ENCODE measurements at regions not wholly inside any gene's neighbourhood (a gene's known extent, or its start where the extent isn't known, plus 50 kb on each side); places are given as distances from the start of the nearest gene placed in this dataset.
"Not testable (repeated sequence)": the region's sequence is repeated elsewhere in the genome, so short reads cannot be mapped to it uniquely, and the experiment has no call there.

DNA sequence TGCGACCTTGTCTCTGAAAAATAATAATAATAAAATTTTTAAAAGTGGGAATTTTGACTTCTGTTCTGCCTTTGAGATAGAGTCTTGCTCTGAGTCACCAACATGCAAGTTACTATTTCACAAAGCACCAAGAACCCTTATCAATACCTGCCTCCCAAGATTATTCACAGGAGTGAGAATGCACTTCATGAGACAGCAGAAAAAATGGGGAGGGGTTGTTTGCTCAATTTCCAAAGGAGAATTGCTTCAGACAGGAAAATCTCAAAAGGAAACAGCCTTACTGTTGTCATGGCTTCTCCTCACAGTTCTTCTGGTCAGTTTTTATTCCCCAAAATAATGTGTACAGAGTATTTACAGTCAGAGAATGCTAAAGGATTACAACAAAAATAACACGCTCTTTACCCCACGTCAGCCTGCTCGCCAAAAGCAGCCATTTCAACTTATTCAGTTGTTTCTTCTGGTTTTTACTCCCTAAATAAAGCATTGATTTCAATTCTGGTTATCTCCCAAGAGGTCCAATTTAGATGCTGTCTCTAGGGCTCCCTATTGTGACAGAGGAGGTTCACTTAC is 89.0 kb downstream of the PPCDC start:
- no peak overlapping the region for H3K4me3 ChIP-seq (ENCODE audit: low read depth, low read length)
- TF ChIP-seq, protein P1, sequence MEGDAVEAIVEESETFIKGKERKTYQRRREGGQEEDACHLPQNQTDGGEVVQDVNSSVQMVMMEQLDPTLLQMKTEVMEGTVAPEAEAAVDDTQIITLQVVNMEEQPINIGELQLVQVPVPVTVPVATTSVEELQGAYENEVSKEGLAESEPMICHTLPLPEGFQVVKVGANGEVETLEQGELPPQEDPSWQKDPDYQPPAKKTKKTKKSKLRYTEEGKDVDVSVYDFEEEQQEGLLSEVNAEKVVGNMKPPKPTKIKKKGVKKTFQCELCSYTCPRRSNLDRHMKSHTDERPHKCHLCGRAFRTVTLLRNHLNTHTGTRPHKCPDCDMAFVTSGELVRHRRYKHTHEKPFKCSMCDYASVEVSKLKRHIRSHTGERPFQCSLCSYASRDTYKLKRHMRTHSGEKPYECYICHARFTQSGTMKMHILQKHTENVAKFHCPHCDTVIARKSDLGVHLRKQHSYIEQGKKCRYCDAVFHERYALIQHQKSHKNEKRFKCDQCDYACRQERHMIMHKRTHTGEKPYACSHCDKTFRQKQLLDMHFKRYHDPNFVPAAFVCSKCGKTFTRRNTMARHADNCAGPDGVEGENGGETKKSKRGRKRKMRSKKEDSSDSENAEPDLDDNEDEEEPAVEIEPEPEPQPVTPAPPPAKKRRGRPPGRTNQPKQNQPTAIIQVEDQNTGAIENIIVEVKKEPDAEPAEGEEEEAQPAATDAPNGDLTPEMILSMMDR (IDR thresholded peaks at IDR 0.05; ENCODE audit: low read depth, low read length, missing control alignments) = no peak
- no peak for DNase-seq (ENCODE audit: low read depth)
- in situ Hi-C loops (cut with HindIII; ENCODE audit: low sequenced_read_pairs) = no loop called here

DNA sequence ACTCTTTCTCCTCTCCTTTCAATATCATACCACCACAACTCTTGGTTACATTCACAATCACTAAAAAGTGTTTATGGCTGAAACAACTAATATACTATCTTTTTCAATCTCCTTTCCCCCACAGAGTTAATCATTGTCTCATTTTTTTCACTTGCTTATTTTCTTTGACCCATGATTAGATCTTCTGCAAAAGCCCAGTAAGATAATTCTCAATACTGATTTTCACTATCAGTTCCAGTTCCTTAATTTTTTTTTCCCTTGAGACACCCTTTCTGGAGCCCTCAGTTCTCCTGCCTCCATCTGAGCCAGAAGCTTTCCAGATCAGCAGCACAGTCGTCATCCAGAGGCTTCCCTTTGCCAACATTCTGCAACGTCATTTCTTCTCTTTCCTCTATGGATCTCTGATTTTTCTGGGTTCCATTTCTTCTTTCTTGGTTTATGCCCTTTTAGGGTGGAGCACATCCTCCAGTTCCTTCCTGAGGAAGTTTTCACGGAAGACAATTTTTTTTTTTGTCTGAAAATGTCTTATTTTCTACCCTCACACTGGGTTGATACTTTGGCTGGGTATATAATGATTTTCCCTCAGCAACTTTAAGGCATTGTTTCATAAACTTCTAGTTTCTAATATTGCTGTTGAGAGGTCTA is 88.7 kb upstream of the C15orf39 start:
- TF ChIP-seq, protein P1 (IDR thresholded peaks at IDR 0.05; ENCODE audit: low read depth, low read length, missing control alignments) = no peak
- no peak for DNase-seq (ENCODE audit: low read depth)
- H3K4me3 ChIP-seq (ENCODE audit: low read depth, low read length) = no peak overlapping the region
- in situ Hi-C loops (cut with HindIII; ENCODE audit: low sequenced_read_pairs) = no loop called here

DNA sequence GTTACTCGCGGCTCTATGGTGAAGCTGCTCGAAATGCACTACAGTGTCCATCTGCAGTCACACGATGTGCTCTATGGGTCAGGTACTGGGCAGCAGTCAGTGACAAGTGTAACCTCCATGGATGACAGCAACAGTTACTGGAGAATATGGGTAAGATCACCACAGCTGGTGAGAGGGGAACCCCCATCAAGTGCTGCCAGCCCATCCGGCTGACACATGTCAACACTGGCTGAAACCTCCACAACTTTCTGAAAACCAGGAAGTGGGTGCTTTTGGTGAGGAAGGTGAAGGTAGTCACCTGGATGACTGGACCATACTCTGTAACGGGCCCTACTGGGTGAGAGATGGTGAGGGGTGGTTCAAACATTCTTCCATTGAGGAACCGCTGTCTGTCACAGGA is 87.4 kb upstream of the C15orf39 start:
- in situ Hi-C loops (cut with HindIII; ENCODE audit: low sequenced_read_pairs) = no loop called here
- DNase-seq (ENCODE audit: low read depth) = no peak
- H3K4me3 ChIP-seq (ENCODE audit: low read depth, low read length) = no peak overlapping the region
- TF ChIP-seq, protein P1 (IDR thresholded peaks at IDR 0.05; ENCODE audit: low read depth, low read length, missing control alignments) = no peak

DNA sequence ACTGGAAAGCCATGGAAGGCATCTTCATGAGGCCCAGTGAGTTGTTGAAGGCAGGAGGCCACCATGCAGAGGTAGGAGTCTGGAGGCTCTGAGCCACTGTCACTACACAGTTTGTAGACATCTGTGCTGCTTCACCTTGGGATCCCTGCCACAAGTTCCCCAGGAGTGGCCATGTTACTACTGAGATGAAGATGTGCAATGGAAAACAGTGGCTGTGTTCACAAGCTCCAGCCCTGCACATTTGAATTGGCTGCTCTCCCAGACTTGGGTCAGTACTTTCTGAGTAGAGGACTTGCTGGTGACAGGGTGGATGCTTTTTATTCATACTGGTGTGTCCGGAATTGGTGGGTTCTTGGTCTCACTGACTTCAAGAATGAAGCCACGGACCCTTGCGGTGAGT is 86.9 kb upstream of the C15orf39 start:
- DNase-seq (ENCODE audit: low read depth) = no peak
- TF ChIP-seq, protein P1 (IDR thresholded peaks at IDR 0.05; ENCODE audit: low read depth, low read length, missing control alignments) = no peak
- H3K4me3 ChIP-seq (ENCODE audit: low read depth, low read length) = no peak overlapping the region
- in situ Hi-C loops (cut with HindIII; ENCODE audit: low sequenced_read_pairs) = no loop called here

DNA sequence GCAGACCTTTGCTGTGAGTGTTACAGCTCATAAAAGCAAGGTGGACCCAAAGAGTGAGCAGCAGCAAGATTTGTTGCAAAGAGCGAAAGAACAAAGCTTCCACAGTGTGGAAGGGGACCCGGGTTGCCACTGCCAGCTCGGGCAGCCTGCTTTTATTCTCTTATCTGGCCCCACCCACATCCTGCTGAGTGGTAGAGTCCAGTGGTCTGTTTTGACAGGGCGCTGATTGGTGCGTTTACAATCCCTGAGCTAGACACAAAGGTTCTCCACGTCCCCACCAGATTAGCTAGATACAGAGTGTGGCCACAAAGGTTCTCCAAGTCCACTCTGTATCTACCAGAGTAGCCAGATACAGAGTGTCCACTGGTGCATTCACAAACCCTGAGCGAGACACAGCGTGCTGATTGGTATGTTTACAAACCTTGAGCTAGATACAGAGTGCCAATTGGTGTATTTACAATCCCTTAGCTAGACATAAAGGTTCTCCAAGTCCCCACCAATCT is 86.2 kb upstream of the C15orf39 start:
- DNase-seq (ENCODE audit: low read depth); in situ Hi-C loops (cut with HindIII; ENCODE audit: low sequenced_read_pairs); H3K4me3 ChIP-seq (ENCODE audit: low read depth, low read length): not testable (repeated sequence)

DNA sequence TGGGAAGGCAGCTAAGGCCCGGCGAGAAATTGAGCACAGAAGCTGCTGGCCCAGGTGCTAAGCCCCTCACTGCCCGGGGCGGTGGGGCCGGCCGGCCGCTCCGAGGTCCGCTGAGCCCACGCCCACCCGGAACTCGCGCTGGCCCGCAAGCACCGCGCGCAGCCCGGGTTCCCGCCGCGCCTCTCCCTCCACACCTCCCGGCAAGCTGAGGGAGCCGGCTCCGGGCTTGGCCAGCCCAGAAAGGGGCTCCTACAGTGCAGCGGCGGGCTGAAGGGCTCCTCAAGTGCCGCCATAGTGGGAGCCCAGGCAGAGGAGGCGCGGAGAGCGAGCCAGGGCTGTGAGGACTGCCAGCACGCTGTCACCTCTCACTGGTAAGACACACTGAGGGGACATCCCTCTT is 85.5 kb upstream of the C15orf39 start:
- H3K4me3 ChIP-seq (ENCODE audit: low read depth, low read length); in situ Hi-C loops (cut with HindIII; ENCODE audit: low sequenced_read_pairs); DNase-seq (ENCODE audit: low read depth): not testable (repeated sequence)

DNA sequence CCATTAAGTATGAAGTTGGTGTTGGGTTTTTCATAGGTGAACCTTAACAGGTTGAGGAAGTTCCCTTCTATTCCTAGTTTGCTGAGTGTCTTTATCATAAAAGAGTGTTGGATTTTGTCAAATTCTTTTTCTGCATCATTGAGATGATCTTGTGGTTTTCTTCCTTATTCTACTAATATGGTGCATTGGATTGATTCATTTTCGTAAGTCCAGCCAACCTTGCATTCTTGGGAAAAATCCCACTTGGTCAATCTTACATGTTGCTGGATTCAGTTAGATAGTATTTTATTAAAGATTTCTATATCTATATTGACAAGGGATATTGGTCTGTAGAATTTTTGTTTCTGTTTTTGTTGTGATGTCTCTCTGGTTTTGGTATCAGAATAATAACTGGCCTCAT is 83.7 kb upstream of the C15orf39 start:
- DNase-seq (ENCODE audit: low read depth) = no peak
- H3K4me3 ChIP-seq (ENCODE audit: low read depth, low read length) = no peak overlapping the region
- in situ Hi-C loops (cut with HindIII; ENCODE audit: low sequenced_read_pairs) = no loop called here
- TF ChIP-seq, protein P1 (IDR thresholded peaks at IDR 0.05; ENCODE audit: low read depth, low read length, missing control alignments) = no peak

DNA sequence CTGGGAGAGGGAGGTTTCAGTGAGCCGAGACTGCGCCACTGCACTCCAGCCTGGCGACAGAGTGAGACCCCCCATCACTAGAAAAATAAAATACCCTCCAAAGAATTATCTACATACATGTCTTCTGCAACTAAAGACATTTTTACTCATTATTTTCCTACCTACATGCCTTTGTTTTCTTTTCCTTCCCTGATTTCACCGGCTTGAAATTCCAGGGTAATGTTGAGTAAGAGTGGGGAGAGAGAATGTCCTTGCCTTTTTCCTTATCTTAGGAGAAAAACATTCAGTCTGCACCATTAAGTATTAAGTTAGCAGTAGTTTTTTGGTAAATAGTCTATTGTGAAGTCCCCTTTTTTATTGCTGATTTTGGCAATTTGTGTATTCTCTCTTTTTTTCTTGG is 82.4 kb upstream of the C15orf39 start:
- in situ Hi-C loops (cut with HindIII; ENCODE audit: low sequenced_read_pairs); H3K4me3 ChIP-seq (ENCODE audit: low read depth, low read length); DNase-seq (ENCODE audit: low read depth): not testable (repeated sequence)
